Suprapubic skin (tissue), 4 donors: ENCODE measurements at regions not wholly inside any gene's neighbourhood (a gene's known extent, or its start where the extent isn't known, plus 50 kb on each side); places are given as distances from the start of the nearest gene placed in this dataset.
A peak's percentile ranks its signal among the peaks of the same experiment; 100 is the strongest.

Source experiments
- DNase-seq, 2 donors: peaks; one replicate each; pipeline ENCODE4 v3.0.0-alpha.2; 2019; ENCODE audit warnings: low spot score in 2 of 2
- H3K27ac ChIP-seq: fragments of 200-600 bp; sonication (generic); one replicate; pipeline ENCODE4 v1.5.1; 2019
- H3K27me3 ChIP-seq: fragments of 200-600 bp; sonication (generic); one replicate; pipeline ENCODE4 v1.5.1; 2019
- H3K36me3 ChIP-seq: fragments of 200-600 bp; sonication (generic); one replicate; pipeline ENCODE4 v1.5.1; 2019
- H3K4me1 ChIP-seq: fragments of 200-600 bp; sonication (generic); one replicate; pipeline ENCODE4 v1.5.1; 2019
- H3K4me3 ChIP-seq: fragments of 200-600 bp; sonication (generic); one replicate; pipeline ENCODE4 v1.5.1; 2019; ENCODE audit warnings: mild to moderate bottlenecking
- H3K9me3 ChIP-seq: fragments of 200-600 bp; sonication (generic); one replicate; pipeline ENCODE4 v1.5.1; 2019
- CTCF ChIP-seq, 2 donors: fragments of 200-600 bp in 1 of 2; fragments of 450-650 bp in 1 of 2; sonication (generic) in 1 of 2; IDR thresholded peaks; one replicate each; pipeline ENCODE4 v1.5.1; 2016 to 2019; ENCODE audit warnings: antibody characterized with exemption in 2 of 2, mild to moderate bottlenecking in 1 of 2, moderate library complexity in 1 of 2
- EP300 ChIP-seq: sonication (generic); formaldehyde crosslinking; IDR thresholded peaks from one replicate; pipeline ENCODE4 v1.6.1; 2017; ENCODE audit warnings: antibody characterized with exemption
- POLR2A ChIP-seq, 2 donors: fragments of 450-650 bp; IDR thresholded peaks; one replicate each; pipeline ENCODE4 v1.6.1; 2017; ENCODE audit warnings: antibody characterized with exemption in 2 of 2, mild to moderate bottlenecking in 2 of 2, moderate library complexity in 2 of 2
- POLR2AphosphoS5 ChIP-seq, 3 donors: sonication (generic); formaldehyde crosslinking; IDR thresholded peaks; one replicate each; pipeline ENCODE4 v1.6.1; 2017; ENCODE audit warnings: antibody characterized with exemption in 3 of 3
- WGBS: methylation state at CpG from one replicate; pipeline ENCODE4 v1.1.5; 2018; 5-methylcytosine and 5-hydroxymethylcytosine counted together

- Histone ChIP-seq H3K36me3 (no peaks in the 10 kb centered on the region), H3K27me3 (no peaks in the 10 kb centered on the region), H3K4me3 (no peak overlapping the region), H3K4me1 (no peaks in the 10 kb centered on the region), H3K27ac (no peak overlapping the region), H3K9me3 (no peaks in the 10 kb centered on the region)
- TF ChIP-seq EP300 (no peak), POLR2AphosphoS5 (IDR thresholded peaks at IDR 0.05) (no peak), POLR2A (IDR thresholded peaks at IDR 0.05) (no peak), CTCF (IDR thresholded peaks at IDR 0.05) (no peak)
- WGBS: 98% methylated on average over 2 of the region's 2 CpGs
- DNase-seq: no peak
These were observed 119.9 kb upstream of the AHR start for GRCh38 chr7:17178545-17178944.

GRCh38 chr7:17181482-17181881 is 117.0 kb upstream of the AHR start:
- Histone ChIP-seq H3K27me3 (no peaks in the 10 kb centered on the region), H3K9me3 (no peaks in the 10 kb centered on the region), H3K36me3 (no peaks in the 10 kb centered on the region), H3K4me3 (no peak overlapping the region), H3K4me1 (no peaks in the 10 kb centered on the region), H3K27ac (no peak overlapping the region)
- TF ChIP-seq EP300 (no peak), CTCF (IDR thresholded peaks at IDR 0.05) (no peak), POLR2AphosphoS5 (IDR thresholded peaks at IDR 0.05) (no peak), POLR2A (IDR thresholded peaks at IDR 0.05) (no peak)
- no peak for DNase-seq
- 90% methylated on average over 3 of the region's 3 CpGs for WGBS

GRCh38 chr7:17183630-17184328 is 114.7 kb upstream of the AHR start:
- Histone ChIP-seq H3K9me3 (no peaks in the 10 kb centered on the region), H3K27ac (peak overlapping the region; percentile 42), H3K27me3 (no peaks in the 10 kb centered on the region), H3K4me1 (no peaks in the 10 kb centered on the region), H3K36me3 (no peaks in the 10 kb centered on the region), H3K4me3 (no peak overlapping the region)
- no peak for DNase-seq
- TF ChIP-seq POLR2AphosphoS5 (IDR thresholded peaks at IDR 0.05) (no peak), EP300 (no peak), CTCF (IDR thresholded peaks at IDR 0.05) (no peak), POLR2A (IDR thresholded peaks at IDR 0.05) (no peak)
- WGBS: 35% methylated on average over 2 of the region's 2 CpGs

GRCh38 chr7:17184805-17185689 is 113.4 kb upstream of the AHR start:
- no peaks in the 10 kb centered on the region for H3K4me1 ChIP-seq
- 81% methylated on average over 4 of the region's 4 CpGs for WGBS
- no peak overlapping the region for H3K4me3 ChIP-seq
- DNase-seq: no peak
- no peaks in the 10 kb centered on the region for H3K36me3 ChIP-seq
- no peaks in the 10 kb centered on the region for H3K9me3 ChIP-seq
- TF ChIP-seq POLR2A (IDR thresholded peaks at IDR 0.05) (no peak), CTCF (IDR thresholded peaks at IDR 0.05) (no peak), POLR2AphosphoS5 (IDR thresholded peaks at IDR 0.05) (no peak), EP300 (no peak)
- no peaks in the 10 kb centered on the region for H3K27me3 ChIP-seq
- H3K27ac ChIP-seq: no peak overlapping the region

GRCh38 chr7:17185690-17186070 is 112.8 kb upstream of the AHR start:
- no peak for TF ChIP-seq EP300
- TF ChIP-seq POLR2AphosphoS5 (IDR thresholded peaks at IDR 0.05): no peak
- TF ChIP-seq CTCF (IDR thresholded peaks at IDR 0.05): no peak
- no peak for TF ChIP-seq POLR2A (IDR thresholded peaks at IDR 0.05)
- no peaks in the 10 kb centered on the region for H3K4me1 ChIP-seq
- H3K36me3 ChIP-seq: no peaks in the 10 kb centered on the region
- H3K27me3 ChIP-seq: no peaks in the 10 kb centered on the region
- 73% methylated on average over 4 of the region's 4 CpGs for WGBS
- no peaks in the 10 kb centered on the region for H3K9me3 ChIP-seq
- no peak overlapping the region for H3K27ac ChIP-seq
- no peak for DNase-seq
- H3K4me3 ChIP-seq: no peak overlapping the region
